ENCODE measurements at regions not wholly inside any gene's neighbourhood (a gene's known extent, or its start where the extent isn't known, plus 50 kb on each side); places are given as distances from the start of the nearest gene placed in this dataset.

- no peak for DNase-seq
- H3K36me3 Mint-ChIP-seq (ENCODE audit: low read depth) = peaks cover 47% of the 10 kb centered on the region
- H3K27me3 Mint-ChIP-seq (ENCODE audit: low read depth, poor library complexity) = peaks cover 3% of the 10 kb centered on the region
- H3K27ac Mint-ChIP-seq = no peak overlapping the region
- no peak for TF ChIP-seq CTCF (IDR thresholded peaks at IDR 0.05)
- H3K4me3 Mint-ChIP-seq = no peak overlapping the region
- H3K9me3 Mint-ChIP-seq = no peaks in the 10 kb centered on the region
- H3K4me1 Mint-ChIP-seq = peaks cover 8% of the 10 kb centered on the region
Measured at GRCh38 chr6:150733726-150734125, 131.8 kb upstream of the MTHFD1L start.

GRCh38 chr6:150734235-150734634 is 131.3 kb upstream of the MTHFD1L start:
- Mint-ChIP-seq H3K9me3 (no peaks in the 10 kb centered on the region), H3K27me3 (ENCODE audit: low read depth, poor library complexity) (peaks cover 3% of the 10 kb centered on the region), H3K27ac (no peak overlapping the region), H3K4me3 (no peak overlapping the region), H3K4me1 (peaks cover 5% of the 10 kb centered on the region), H3K36me3 (ENCODE audit: low read depth) (peaks cover 49% of the 10 kb centered on the region)
- no peak for TF ChIP-seq CTCF (IDR thresholded peaks at IDR 0.05)
- DNase-seq = no peak

- no peak overlapping the region for H3K27ac Mint-ChIP-seq
- no peaks in the 10 kb centered on the region for H3K9me3 Mint-ChIP-seq
- peaks cover 6% of the 10 kb centered on the region for H3K4me1 Mint-ChIP-seq
- no peak overlapping the region for H3K4me3 Mint-ChIP-seq
- no peak for DNase-seq
- H3K27me3 Mint-ChIP-seq (ENCODE audit: low read depth, poor library complexity) = peaks cover 3% of the 10 kb centered on the region
- H3K36me3 Mint-ChIP-seq (ENCODE audit: low read depth) = peaks cover 42% of the 10 kb centered on the region
- TF ChIP-seq CTCF (IDR thresholded peaks at IDR 0.05) = no peak
Measured at GRCh38 chr6:150735341-150735851, 130.1 kb upstream of the MTHFD1L start.

GRCh38 chr6:150738092-150738629 is 127.3 kb upstream of the MTHFD1L start:
- H3K27ac Mint-ChIP-seq = no peak overlapping the region
- no peaks in the 10 kb centered on the region for H3K9me3 Mint-ChIP-seq
- peaks cover 16% of the 10 kb centered on the region for H3K4me1 Mint-ChIP-seq
- peaks cover 37% of the 10 kb centered on the region for H3K36me3 Mint-ChIP-seq (ENCODE audit: low read depth)
- no peak overlapping the region for H3K4me3 Mint-ChIP-seq
- no peak for DNase-seq
- peaks cover 3% of the 10 kb centered on the region for H3K27me3 Mint-ChIP-seq (ENCODE audit: low read depth, poor library complexity)
- TF ChIP-seq CTCF (IDR thresholded peaks at IDR 0.05) = no peak

GRCh38 chr6:150739711-150740349 is 125.7 kb upstream of the MTHFD1L start:
- no peak for DNase-seq
- Mint-ChIP-seq H3K36me3 (ENCODE audit: low read depth) (peaks cover 22% of the 10 kb centered on the region), H3K4me3 (no peak overlapping the region), H3K27me3 (ENCODE audit: low read depth, poor library complexity) (peaks cover 3% of the 10 kb centered on the region), H3K27ac (no peak overlapping the region), H3K9me3 (no peaks in the 10 kb centered on the region), H3K4me1 (peaks cover 16% of the 10 kb centered on the region)
- TF ChIP-seq CTCF (IDR thresholded peaks at IDR 0.05) = no peak

- Mint-ChIP-seq H3K27ac (no peak overlapping the region), H3K36me3 (ENCODE audit: low read depth) (peaks cover 18% of the 10 kb centered on the region), H3K9me3 (no peaks in the 10 kb centered on the region), H3K4me3 (no peak overlapping the region), H3K4me1 (peaks cover 16% of the 10 kb centered on the region), H3K27me3 (ENCODE audit: low read depth, poor library complexity) (peaks cover 3% of the 10 kb centered on the region)
- no peak for DNase-seq
- no peak for TF ChIP-seq CTCF (IDR thresholded peaks at IDR 0.05)
Measured at GRCh38 chr6:150740453-150740852, 125.0 kb upstream of the MTHFD1L start.
